Muscle of leg (tissue), 3 donors: ENCODE measurements at regions not wholly inside any gene's neighbourhood (a gene's known extent, or its start where the extent isn't known, plus 50 kb on each side); places are given as distances from the start of the nearest gene placed in this dataset.

Experiments
- DNase-seq: peaks from one replicate; pipeline ENCODE4 v3.0.0; 2013
- H3K27ac ChIP-seq: one replicate; pipeline ENCODE4 v1.5.1; 2013; ENCODE audit warnings: mild to moderate bottlenecking, low read length, control low read depth
- H3K27me3 ChIP-seq: one replicate; pipeline ENCODE4 v1.6.1; 2013; ENCODE audit warnings: low read length; ENCODE audit not compliant: control insufficient read depth, insufficient read depth
- H3K36me3 ChIP-seq: one replicate; pipeline ENCODE4 v1.6.1; 2013; ENCODE audit warnings: low read length; ENCODE audit not compliant: control insufficient read depth, insufficient read depth
- H3K4me1 ChIP-seq: one replicate; pipeline ENCODE4 v1.6.1; 2013; ENCODE audit warnings: low read length; ENCODE audit not compliant: control insufficient read depth, insufficient read depth
- H3K4me3 ChIP-seq: one replicate; pipeline ENCODE4 v1.5.1; 2013; ENCODE audit warnings: low read length, control low read depth
- H3K9me3 ChIP-seq: replicated peaks from 2 replicates; pipeline ENCODE4 v1.6.1; 2013; ENCODE audit warnings: low read depth, low read length; ENCODE audit not compliant: control insufficient read depth
- WGBS: methylation state at CpG from one replicate; pipeline ENCODE4 v1.1.5; 2013; ENCODE audit warnings: missing lambda C conversion rate; ENCODE audit not compliant: insufficient coverage; 5-methylcytosine and 5-hydroxymethylcytosine counted together

- Histone ChIP-seq H3K9me3 (no peaks in the 10 kb centered on the region), H3K4me3 (no peak overlapping the region), H3K27me3 (no peaks in the 10 kb centered on the region), H3K27ac (no peak overlapping the region), H3K4me1 (no peaks in the 10 kb centered on the region), H3K36me3 (no peaks in the 10 kb centered on the region)
- 35% methylated on average over 4 of the region's 6 CpGs for WGBS
- DNase-seq: no peak
Observed at GRCh38 chr14:85079842-85080730, 449.9 kb upstream of the FLRT2 start.

DNA sequence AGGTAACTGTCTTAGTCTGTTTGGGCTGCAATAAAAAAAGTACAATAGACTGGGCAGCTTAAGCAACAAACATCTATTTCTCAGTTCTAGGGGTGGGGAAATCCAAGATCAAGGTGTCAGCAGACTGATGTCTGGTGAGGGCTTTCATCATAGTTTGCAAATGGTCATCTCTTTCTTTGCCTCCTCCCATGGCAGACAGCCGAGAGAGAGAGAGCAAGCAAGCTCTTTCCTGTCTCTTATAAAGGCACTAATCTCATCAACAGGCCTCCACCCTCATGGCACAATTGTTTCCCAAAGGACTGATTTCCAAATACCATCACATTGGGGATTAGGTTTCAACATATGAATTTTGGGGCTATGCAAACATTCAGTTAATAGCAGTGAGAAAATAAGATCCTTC, 445.6 kb upstream of the FLRT2 start:
- H3K27ac ChIP-seq: no peak overlapping the region
- no peaks in the 10 kb centered on the region for H3K4me1 ChIP-seq
- no peak overlapping the region for H3K4me3 ChIP-seq
- WGBS: no CpG with 5 or more reads among the region's 1 CpG
- no peaks in the 10 kb centered on the region for H3K9me3 ChIP-seq
- no peaks in the 10 kb centered on the region for H3K36me3 ChIP-seq
- H3K27me3 ChIP-seq: no peaks in the 10 kb centered on the region
- no peak for DNase-seq

- H3K36me3 ChIP-seq: no peaks in the 10 kb centered on the region
- H3K4me1 ChIP-seq: no peaks in the 10 kb centered on the region
- no peak for DNase-seq
- no peak overlapping the region for H3K27ac ChIP-seq
- H3K9me3 ChIP-seq: no peaks in the 10 kb centered on the region
- no peak overlapping the region for H3K4me3 ChIP-seq
- no peaks in the 10 kb centered on the region for H3K27me3 ChIP-seq
Observed at GRCh38 chr14:85085981-85086380, 444.0 kb upstream of the FLRT2 start.

- no peak for DNase-seq
- H3K9me3 ChIP-seq: no peaks in the 10 kb centered on the region
- H3K4me3 ChIP-seq: no peak overlapping the region
- no peaks in the 10 kb centered on the region for H3K27me3 ChIP-seq
- no peaks in the 10 kb centered on the region for H3K4me1 ChIP-seq
- no peaks in the 10 kb centered on the region for H3K36me3 ChIP-seq
- no peak overlapping the region for H3K27ac ChIP-seq
- no CpG with 5 or more reads among the region's 2 CpGs for WGBS
Observed at GRCh38 chr14:85087201-85087600, 442.7 kb upstream of the FLRT2 start.

DNA sequence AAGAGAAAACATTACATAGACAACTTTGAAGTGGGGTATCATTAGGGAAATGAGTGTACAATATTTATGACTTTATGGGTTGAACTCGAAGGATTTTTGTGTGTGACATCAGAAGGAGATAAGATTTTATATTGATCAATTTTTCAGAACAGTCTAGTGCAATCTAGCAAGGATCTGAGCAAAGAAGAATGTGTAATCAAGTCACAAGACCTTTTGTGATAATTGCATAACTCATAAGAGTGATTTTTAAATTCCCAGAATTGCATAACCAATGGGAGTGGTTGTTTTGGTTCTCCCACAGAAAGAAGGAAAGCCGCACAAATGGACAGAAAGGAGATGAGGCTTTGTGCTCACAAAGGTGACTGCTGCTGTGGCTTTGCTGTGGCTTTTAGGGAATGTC, 441.8 kb upstream of the FLRT2 start:
- H3K9me3 ChIP-seq: no peaks in the 10 kb centered on the region
- DNase-seq: no peak
- no peaks in the 10 kb centered on the region for H3K27me3 ChIP-seq
- no peak overlapping the region for H3K27ac ChIP-seq
- no peaks in the 10 kb centered on the region for H3K36me3 ChIP-seq
- no peak overlapping the region for H3K4me3 ChIP-seq
- WGBS: 100% methylated on average over 1 of the region's 2 CpGs
- no peaks in the 10 kb centered on the region for H3K4me1 ChIP-seq

DNA sequence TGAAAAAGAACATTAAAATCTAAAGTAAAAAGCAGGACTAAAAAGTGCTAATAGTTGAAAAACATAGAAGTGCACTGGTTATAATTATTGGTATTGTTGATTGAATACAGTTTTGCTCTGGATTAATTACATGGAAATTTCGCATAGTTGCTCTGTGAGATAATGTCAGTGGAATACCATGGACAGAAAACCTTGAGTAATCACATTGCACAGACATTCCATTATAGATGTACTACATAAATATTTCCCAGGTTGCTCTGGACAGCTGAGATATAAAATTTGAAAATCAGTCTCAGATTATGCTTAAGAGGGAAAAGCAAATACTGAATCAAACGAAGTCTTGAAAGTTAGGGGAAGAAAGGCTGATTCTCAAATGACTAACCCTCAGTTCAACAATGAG, 439.3 kb upstream of the FLRT2 start:
- no peaks in the 10 kb centered on the region for H3K36me3 ChIP-seq
- H3K4me1 ChIP-seq: no peaks in the 10 kb centered on the region
- no peaks in the 10 kb centered on the region for H3K27me3 ChIP-seq
- no peak for DNase-seq
- no CpG with 5 or more reads among the region's 2 CpGs for whole genome bisulfite sequencing
- no peaks in the 10 kb centered on the region for H3K9me3 ChIP-seq
- no peak overlapping the region for H3K27ac ChIP-seq
- no peak overlapping the region for H3K4me3 ChIP-seq

DNA sequence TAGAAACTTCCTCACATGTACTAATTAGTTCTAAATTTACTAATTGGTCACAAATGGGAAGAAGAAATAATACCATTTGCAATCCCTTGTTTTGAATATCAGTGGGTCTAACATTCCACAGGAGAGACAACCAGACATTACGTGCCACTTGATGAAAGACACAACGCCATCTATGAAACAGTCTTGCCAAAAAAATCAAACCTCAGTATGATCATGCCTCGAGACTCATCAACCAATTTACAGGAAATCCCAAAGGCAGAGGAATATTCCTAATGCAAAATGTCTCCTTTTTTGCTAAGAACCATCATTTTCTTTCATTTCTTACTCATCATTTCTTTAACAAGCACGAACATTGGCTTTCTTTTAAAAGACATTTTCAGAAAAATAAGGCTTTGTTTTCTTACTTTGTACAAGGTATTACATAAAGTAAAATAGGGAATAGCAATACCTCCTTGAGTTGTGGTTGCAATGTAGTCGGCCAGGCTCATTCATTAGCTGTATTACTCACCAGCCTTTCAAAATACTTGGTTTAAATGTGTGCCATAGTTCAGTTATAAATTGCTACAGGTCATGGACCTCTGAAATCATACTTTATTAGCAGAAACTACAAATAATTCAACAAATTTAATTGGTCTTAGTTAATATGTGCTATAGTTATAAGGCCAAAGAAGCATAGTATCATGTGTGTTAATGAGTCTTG, 436.2 kb upstream of the FLRT2 start:
- no peak overlapping the region for H3K27ac ChIP-seq
- no peaks in the 10 kb centered on the region for H3K27me3 ChIP-seq
- no peaks in the 10 kb centered on the region for H3K9me3 ChIP-seq
- no peak for DNase-seq
- H3K4me1 ChIP-seq: no peaks in the 10 kb centered on the region
- no peak overlapping the region for H3K4me3 ChIP-seq
- no peaks in the 10 kb centered on the region for H3K36me3 ChIP-seq
- 86% methylated on average over 3 of the region's 5 CpGs for WGBS

DNA sequence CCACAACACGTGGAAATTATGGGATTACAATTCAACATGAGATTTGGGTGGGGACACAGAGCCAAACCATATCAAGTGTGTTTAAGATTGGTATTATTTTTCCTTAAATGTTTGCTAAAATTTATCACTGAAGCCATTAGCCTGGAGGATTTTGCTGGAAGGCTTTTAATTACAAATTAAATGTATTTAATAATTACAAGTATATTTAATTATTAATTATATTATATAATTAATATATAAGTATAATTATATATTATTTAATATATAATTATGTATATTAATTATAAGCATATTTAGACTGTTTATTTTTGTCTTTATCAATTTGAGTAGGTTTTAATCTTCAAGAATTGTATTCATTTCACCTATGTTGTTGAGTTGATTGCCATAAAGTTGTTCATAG, 427.4 kb upstream of the FLRT2 start:
- no peak for DNase-seq
- WGBS: no CpG with 5 or more reads among the region's 1 CpG
- H3K9me3 ChIP-seq: no peaks in the 10 kb centered on the region
- no peaks in the 10 kb centered on the region for H3K36me3 ChIP-seq
- H3K4me1 ChIP-seq: no peaks in the 10 kb centered on the region
- H3K4me3 ChIP-seq: no peak overlapping the region
- no peaks in the 10 kb centered on the region for H3K27me3 ChIP-seq
- no peak overlapping the region for H3K27ac ChIP-seq

DNA sequence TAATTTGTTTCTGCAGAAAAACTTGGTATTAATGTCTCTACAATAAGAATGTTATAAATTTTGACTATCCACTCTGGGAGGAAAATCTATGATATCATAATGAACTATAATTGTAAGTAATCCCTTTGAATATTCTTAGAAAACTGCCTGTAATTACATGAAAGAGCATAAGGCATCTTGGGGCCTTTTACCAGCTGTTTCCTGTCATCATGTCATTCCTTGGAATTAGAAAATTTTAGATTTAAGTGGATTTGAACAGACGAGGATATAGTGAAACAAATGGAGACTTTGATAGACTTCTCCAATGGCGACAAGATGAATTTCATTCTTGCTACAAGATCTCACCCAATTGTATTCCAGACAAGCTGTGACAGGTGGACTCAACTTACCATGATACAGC, 423.4 kb upstream of the FLRT2 start:
- DNase-seq: no peak
- Histone ChIP-seq H3K4me3 (no peak overlapping the region), H3K9me3 (no peaks in the 10 kb centered on the region), H3K27ac (no peak overlapping the region), H3K4me1 (no peaks in the 10 kb centered on the region), H3K27me3 (no peaks in the 10 kb centered on the region), H3K36me3 (no peaks in the 10 kb centered on the region)
- no CpG with 5 or more reads among the region's 2 CpGs for WGBS

DNA sequence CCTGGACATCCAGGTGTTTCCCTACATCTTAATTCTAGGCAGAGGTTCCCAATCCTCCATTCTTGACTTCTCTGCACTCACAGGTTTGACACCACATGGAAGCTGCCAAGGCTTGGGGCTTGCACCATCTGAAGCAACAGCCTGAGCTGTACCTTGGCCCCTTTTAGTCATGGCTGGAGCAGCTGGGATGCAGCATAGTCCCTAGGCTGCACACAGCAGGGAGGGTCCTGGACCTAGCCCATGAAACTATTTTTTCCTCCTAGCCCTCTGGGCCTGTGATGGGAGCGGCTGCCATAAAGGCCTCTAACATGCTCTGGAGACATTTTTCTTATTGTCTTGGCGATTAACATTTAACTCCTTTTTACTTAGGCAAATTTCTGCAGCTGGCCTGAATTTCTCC, 417.2 kb upstream of the FLRT2 start:
- no peak overlapping the region for H3K4me3 ChIP-seq

More for the DNA sequence above, 417.2 kb upstream of the FLRT2 start:
- 81% methylated on average over 2 of the region's 2 CpGs for WGBS
- H3K9me3 ChIP-seq: peaks cover 3% of the 10 kb centered on the region
- H3K27me3 ChIP-seq: no peaks in the 10 kb centered on the region
- H3K4me1 ChIP-seq: no peaks in the 10 kb centered on the region
- no peak for DNase-seq
- H3K36me3 ChIP-seq: no peaks in the 10 kb centered on the region
- H3K27ac ChIP-seq: no peak overlapping the region
